BLaER1 treated with 17β-estradiol and CSF1 and Interleukin-3, amounts not matched to agents 10 nM and 100 nM (cell line): ENCODE measurements at regions not wholly inside any gene's neighbourhood (a gene's known extent, or its start where the extent isn't known, plus 50 kb on each side); places are given as distances from the start of the nearest gene placed in this dataset.
A peak's percentile ranks its signal among the peaks of the same experiment; 100 is the strongest.
"Not testable (repeated sequence)": the region's sequence is repeated elsewhere in the genome, so short reads cannot be mapped to it uniquely, and the experiment has no call there.

Source experiments
- H3K27ac ChIP-seq, 11 experiments: shearing (Covaris generic); formaldehyde crosslinking; 2 replicates each; pipeline ENCODE4 v1.8.1; 2022
- H3K27me3 ChIP-seq, 11 experiments: shearing (Covaris generic); formaldehyde crosslinking; 2 replicates each; pipeline ENCODE4 v1.8.1; 2022
- H3K36me3 ChIP-seq, 11 experiments: shearing (Covaris generic); formaldehyde crosslinking; 2 replicates each; pipeline ENCODE4 v1.8.1; 2022
- H3K4me1 ChIP-seq, 10 experiments: shearing (Covaris generic); formaldehyde crosslinking; 2 replicates each; pipeline ENCODE4 v1.8.1; 2022
- H3K4me2 ChIP-seq, 11 experiments: shearing (Covaris generic); formaldehyde crosslinking; 2 replicates each; pipeline ENCODE4 v1.8.1; 2022
- H3K4me3 ChIP-seq, 10 experiments: shearing (Covaris generic); formaldehyde crosslinking; 2 replicates each; pipeline ENCODE4 v1.8.1; 2022
- H3K9ac ChIP-seq, 11 experiments: shearing (Covaris generic); formaldehyde crosslinking; 2 replicates each; pipeline ENCODE4 v1.8.1; 2022
- H3K9me3 ChIP-seq, 11 experiments: shearing (Covaris generic); formaldehyde crosslinking; replicated peaks in 1 of 11; 2 replicates each; pipeline ENCODE4 v1.8.1; 2022
- H4K20me1 ChIP-seq, 11 experiments: shearing (Covaris generic); formaldehyde crosslinking; 2 replicates each; pipeline ENCODE4 v1.8.1; 2022
- Cebpa-rat ChIP-seq, 11 experiments: shearing (Covaris generic); IDR thresholded peaks; 2 replicates each; pipeline ENCODE4 v1.8.1; 2022

- peaks cover 0 to 16% (median 3%) of the 10 kb centered on the region in 11 experiments; a peak in 4 of 22 replicates for H4K20me1 ChIP-seq
- H3K4me1 ChIP-seq: peaks cover 42 to 57% (median 52%) of the 10 kb centered on the region in 10 experiments
- peaks cover 9 to 24% (median 10%) of the 10 kb centered on the region in 11 experiments for H3K27me3 ChIP-seq
- no peaks in the 10 kb centered on the region for H3K36me3 ChIP-seq
- peak overlapping the region in 10 of 11 experiments; percentile 39 to 82 (median 68); a peak in 19 of 22 replicates for H3K4me2 ChIP-seq
- H3K9me3 ChIP-seq: no peaks in the 10 kb centered on the region
- peak overlapping the region in 4 of 11 experiments; percentile 25 to 44 (median 39); a peak in 3 of 22 replicates for H3K27ac ChIP-seq
- no peak overlapping the region for H3K4me3 ChIP-seq
- TF ChIP-seq Cebpa-rat (IDR thresholded peaks at IDR 0.05): no peak
- H3K9ac ChIP-seq: no peak overlapping the region
These were observed 125.8 kb upstream of the LPCAT1 start for GRCh38 chr5:1649554-1649953.

- Histone ChIP-seq H3K4me3 (no peak overlapping the region), H3K9ac (no peak overlapping the region), H3K27me3 (peaks cover 16 to 26% (median 17%) of the 10 kb centered on the region in 11 experiments), H3K9me3 (no peaks in the 10 kb centered on the region), H3K36me3 (no peaks in the 10 kb centered on the region), H3K4me1 (peaks cover 36 to 56% (median 45%) of the 10 kb centered on the region in 10 experiments), H3K4me2 (peak overlapping the region in 6 of 11 experiments; percentile 7 to 82 (median 66); a peak in 7 of 22 replicates), H3K27ac (no peak overlapping the region), H4K20me1 (peaks cover 0 to 18% (median 3%) of the 10 kb centered on the region in 11 experiments; a peak in 7 of 22 replicates)
- no peak for TF ChIP-seq Cebpa-rat (IDR thresholded peaks at IDR 0.05)
These were observed 125.0 kb upstream of the LPCAT1 start for GRCh38 chr5:1648806-1649205.

- H3K27ac ChIP-seq: no peak overlapping the region
- no peaks in the 10 kb centered on the region for H3K36me3 ChIP-seq
- no peak overlapping the region for H3K4me2 ChIP-seq
- H3K9me3 ChIP-seq: no peaks in the 10 kb centered on the region
- H4K20me1 ChIP-seq: peaks cover 0 to 22% (median 0%) of the 10 kb centered on the region in 11 experiments; a peak in 5 of 22 replicates
- no peak overlapping the region for H3K4me3 ChIP-seq
- no peak for TF ChIP-seq Cebpa-rat (IDR thresholded peaks at IDR 0.05)
- peaks cover 29 to 33% (median 29%) of the 10 kb centered on the region in 11 experiments for H3K27me3 ChIP-seq
- peaks cover 26 to 48% (median 35%) of the 10 kb centered on the region in 10 experiments for H3K4me1 ChIP-seq
- H3K9ac ChIP-seq: no peak overlapping the region
These were observed 123.8 kb upstream of the LPCAT1 start for GRCh38 chr5:1647580-1647979.

- Histone ChIP-seq H3K4me2 (peak overlapping the region in 10 of 11 experiments; percentile 41 to 81 (median 60); a peak in 18 of 22 replicates), H4K20me1 (peaks cover 0 to 27% (median 0%) of the 10 kb centered on the region in 11 experiments; a peak in 5 of 22 replicates), H3K4me1 (peaks cover 18 to 53% (median 38%) of the 10 kb centered on the region in 10 experiments; a peak in 19 of 20 replicates), H3K9me3 (no peaks in the 10 kb centered on the region), H3K27me3 (peaks cover 33 to 51% (median 35%) of the 10 kb centered on the region in 11 experiments), H3K27ac (no peak overlapping the region), H3K9ac (no peak overlapping the region), H3K4me3 (no peak overlapping the region), H3K36me3 (no peaks in the 10 kb centered on the region)
- TF ChIP-seq Cebpa-rat (IDR thresholded peaks at IDR 0.05): no peak
These were observed 121.2 kb upstream of the LPCAT1 start for GRCh38 chr5:1644810-1645571.

- not testable (repeated sequence) for H3K9ac ChIP-seq, H3K36me3 ChIP-seq, H3K4me3 ChIP-seq, H3K27ac ChIP-seq, H3K9me3 ChIP-seq
- Histone ChIP-seq H3K4me1 (peaks cover 12 to 53% (median 38%) of the 10 kb centered on the region in 10 experiments; a peak in 18 of 20 replicates), H4K20me1 (peaks cover 0 to 27% (median 0%) of the 10 kb centered on the region in 11 experiments; a peak in 5 of 22 replicates), H3K27me3 (peaks cover 33 to 57% (median 35%) of the 10 kb centered on the region in 11 experiments), H3K4me2 (peak overlapping the region in 3 of 11 experiments; percentile 27 to 60 (median 43); a peak in 4 of 22 replicates)
These were observed 120.6 kb upstream of the LPCAT1 start for GRCh38 chr5:1644393-1644809.

- peaks cover 11 to 53% (median 38%) of the 10 kb centered on the region in 10 experiments; a peak in 18 of 20 replicates for H3K4me1 ChIP-seq
- peaks cover 0 to 27% (median 0%) of the 10 kb centered on the region in 11 experiments; a peak in 6 of 22 replicates for H4K20me1 ChIP-seq
- peak overlapping the region in 2 of 11 experiments; percentile 15 to 27; a peak in 2 of 22 replicates for H3K4me2 ChIP-seq
- H3K9ac ChIP-seq: no peak overlapping the region
- H3K27ac ChIP-seq: no peak overlapping the region
- no peak overlapping the region for H3K4me3 ChIP-seq
- H3K9me3 ChIP-seq: no peaks in the 10 kb centered on the region
- no peak for TF ChIP-seq Cebpa-rat (IDR thresholded peaks at IDR 0.05)
- H3K36me3 ChIP-seq: no peaks in the 10 kb centered on the region
- H3K27me3 ChIP-seq: peaks cover 33 to 63% (median 35%) of the 10 kb centered on the region in 11 experiments
These were observed 120.1 kb upstream of the LPCAT1 start for GRCh38 chr5:1643651-1644392.

GRCh38 chr5:1642621-1643061 lies 118.9 kb upstream of the LPCAT1 start:
- Histone ChIP-seq H3K4me2 (peak overlapping the region in 5 of 11 experiments; percentile 34 to 94 (median 93); a peak in 9 of 22 replicates), H3K4me3 (no peak overlapping the region), H3K36me3 (no peaks in the 10 kb centered on the region), H3K27ac (no peak overlapping the region), H3K9me3 (no peaks in the 10 kb centered on the region), H4K20me1 (peaks cover 0 to 27% (median 0%) of the 10 kb centered on the region in 11 experiments; a peak in 6 of 22 replicates), H3K27me3 (peaks cover 33 to 75% (median 35%) of the 10 kb centered on the region in 11 experiments), H3K9ac (no peak overlapping the region), H3K4me1 (peaks cover 10 to 65% (median 48%) of the 10 kb centered on the region in 10 experiments; a peak in 18 of 20 replicates)
- no peak for TF ChIP-seq Cebpa-rat (IDR thresholded peaks at IDR 0.05)

- H3K27me3 ChIP-seq: peaks cover 33 to 79% (median 36%) of the 10 kb centered on the region in 11 experiments
- H3K9ac ChIP-seq: no peak overlapping the region
- no peaks in the 10 kb centered on the region for H3K36me3 ChIP-seq
- no peak overlapping the region for H3K4me3 ChIP-seq
- TF ChIP-seq Cebpa-rat (IDR thresholded peaks at IDR 0.05): no peak
- peaks cover 10 to 69% (median 52%) of the 10 kb centered on the region in 10 experiments; a peak in 18 of 20 replicates for H3K4me1 ChIP-seq
- H3K9me3 ChIP-seq: no peaks in the 10 kb centered on the region
- H3K4me2 ChIP-seq: peak overlapping the region in 6 of 11 experiments; percentile 33 to 94 (median 93); a peak in 10 of 22 replicates
- H3K27ac ChIP-seq: no peak overlapping the region
- H4K20me1 ChIP-seq: peaks cover 0 to 27% (median 0%) of the 10 kb centered on the region in 11 experiments; a peak in 6 of 22 replicates
These were observed 118.5 kb upstream of the LPCAT1 start for GRCh38 chr5:1642221-1642620.
